ENCODE measurements at regions not wholly inside any gene's neighbourhood (a gene's known extent, or its start where the extent isn't known, plus 50 kb on each side); places are given as distances from the start of the nearest gene placed in this dataset.
"Not testable (repeated sequence)": the region's sequence is repeated elsewhere in the genome, so short reads cannot be mapped to it uniquely, and the experiment has no call there.

DNA sequence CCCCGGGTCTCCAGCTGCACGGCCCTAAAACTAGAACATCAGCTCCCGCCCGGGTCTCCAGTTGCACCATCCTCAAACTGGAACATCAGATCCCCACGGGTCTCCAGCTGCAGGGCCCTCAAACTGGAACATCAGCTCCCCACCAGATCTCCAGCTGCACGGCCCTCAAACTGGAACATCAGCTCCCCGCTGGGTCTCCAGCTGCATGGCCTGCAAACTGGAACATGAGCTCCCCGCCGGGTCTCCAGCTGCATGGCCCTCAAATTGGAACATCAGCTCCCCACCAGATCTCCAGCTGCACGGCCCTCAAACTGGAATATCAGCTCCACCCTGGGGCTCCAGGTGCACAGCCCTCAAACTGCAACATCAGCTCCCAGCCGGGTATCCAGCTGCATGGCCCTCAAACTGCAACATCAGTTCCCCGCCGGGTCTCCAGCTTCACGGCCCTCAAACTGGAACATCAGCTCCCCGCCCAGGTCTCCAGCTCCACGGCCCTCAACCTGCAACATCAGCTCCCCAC lies 93.5 kb upstream of the LPCAT1 start:
- DNase-seq (ENCODE audit: low spot score); H3K79me2 ChIP-seq (ENCODE audit: insufficient read depth, low read depth, low read length); BruUV-seq (replicated peaks); H3K4me3 ChIP-seq (ENCODE audit: low read depth, low read length, poor library complexity, severe bottlenecking); H3K4me1 ChIP-seq (ENCODE audit: insufficient read depth, low read length, poor library complexity, severe bottlenecking); H2AFZ ChIP-seq (ENCODE audit: low read length); H3K4me2 ChIP-seq (ENCODE audit: low read length); H4K20me1 ChIP-seq (ENCODE audit: insufficient read depth, low read length); H3K27ac ChIP-seq (ENCODE audit: low read depth, low read length, poor library complexity, severe bottlenecking); H3K36me3 ChIP-seq (ENCODE audit: insufficient read depth, low read length); intact Hi-C loops (cut with micrococcal nuclease; ENCODE audit: unreplicated experiment); CTCF ChIA-PET (ENCODE audit: unreplicated experiment); H3K9me3 ChIP-seq (ENCODE audit: low read length); H3K9me2 ChIP-seq (ENCODE audit: insufficient read depth, low read length): not testable (repeated sequence)
- POLR2A ChIA-PET = interaction anchor here (1.0 kb wide), 1 partner anchor 243 kb away, joined by 4 read pairs; no protein-coding TSS in a partner anchor

DNA sequence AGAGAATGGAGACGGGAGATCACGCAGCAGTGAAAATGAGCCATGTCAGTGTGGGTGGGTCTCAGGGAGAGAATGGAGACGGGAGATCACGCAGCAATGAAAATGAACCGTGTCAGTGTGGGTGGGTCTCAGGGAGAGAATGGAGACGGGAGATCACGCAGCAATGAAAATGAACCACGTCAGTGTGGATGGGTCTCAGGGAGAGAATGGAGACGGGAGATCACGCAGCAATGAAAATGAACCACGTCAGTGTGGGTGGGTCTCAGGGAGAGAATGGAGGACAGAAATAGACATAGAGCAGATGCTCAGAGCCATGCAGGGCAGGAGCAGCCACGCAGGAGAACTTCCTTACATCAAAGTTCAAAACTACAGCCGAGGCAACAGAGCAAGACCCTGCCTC lies 89.8 kb upstream of the LPCAT1 start:
- H4K20me1 ChIP-seq (ENCODE audit: insufficient read depth, low read length); CTCF ChIA-PET (ENCODE audit: unreplicated experiment); BruUV-seq (replicated peaks); H3K79me2 ChIP-seq (ENCODE audit: insufficient read depth, low read depth, low read length); H3K36me3 ChIP-seq (ENCODE audit: insufficient read depth, low read length); intact Hi-C loops (cut with micrococcal nuclease; ENCODE audit: unreplicated experiment); H3K4me1 ChIP-seq (ENCODE audit: insufficient read depth, low read length, poor library complexity, severe bottlenecking); H3K27ac ChIP-seq (ENCODE audit: low read depth, low read length, poor library complexity, severe bottlenecking); H3K9me3 ChIP-seq (ENCODE audit: low read length); DNase-seq (ENCODE audit: low spot score); H3K9me2 ChIP-seq (ENCODE audit: insufficient read depth, low read length); POLR2A ChIA-PET; H3K4me3 ChIP-seq (ENCODE audit: low read depth, low read length, poor library complexity, severe bottlenecking); H2AFZ ChIP-seq (ENCODE audit: low read length); H3K4me2 ChIP-seq (ENCODE audit: low read length): not testable (repeated sequence)

DNA sequence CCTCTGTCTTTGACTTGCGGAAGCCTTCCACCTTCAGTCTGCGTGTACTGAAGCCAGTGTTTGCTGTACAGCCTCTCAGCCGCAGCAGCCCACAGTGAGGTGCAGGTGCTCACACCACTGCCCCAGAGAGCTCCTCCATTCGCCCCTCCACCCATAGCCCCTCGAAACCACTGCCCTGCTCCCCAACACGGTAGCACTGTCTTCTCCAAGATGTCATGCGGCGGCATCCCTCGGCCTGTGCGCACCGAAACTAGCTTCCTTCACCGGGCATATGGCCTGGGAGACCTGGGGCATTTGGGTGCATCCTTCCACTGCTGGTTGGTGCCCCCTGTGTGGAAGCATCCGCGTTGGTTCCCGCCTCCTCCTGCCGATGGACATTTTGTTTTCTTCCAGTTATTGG lies 86.8 kb upstream of the LPCAT1 start:
- H3K27ac ChIP-seq (ENCODE audit: low read depth, low read length, poor library complexity, severe bottlenecking); CTCF ChIA-PET (ENCODE audit: unreplicated experiment); H3K4me1 ChIP-seq (ENCODE audit: insufficient read depth, low read length, poor library complexity, severe bottlenecking); H3K36me3 ChIP-seq (ENCODE audit: insufficient read depth, low read length); H3K79me2 ChIP-seq (ENCODE audit: insufficient read depth, low read depth, low read length); H3K4me3 ChIP-seq (ENCODE audit: low read depth, low read length, poor library complexity, severe bottlenecking); intact Hi-C loops (cut with micrococcal nuclease; ENCODE audit: unreplicated experiment); H4K20me1 ChIP-seq (ENCODE audit: insufficient read depth, low read length); H2AFZ ChIP-seq (ENCODE audit: low read length); H3K9me2 ChIP-seq (ENCODE audit: insufficient read depth, low read length); H3K9me3 ChIP-seq (ENCODE audit: low read length); BruUV-seq (replicated peaks); H3K4me2 ChIP-seq (ENCODE audit: low read length); DNase-seq (ENCODE audit: low spot score); POLR2A ChIA-PET: not testable (repeated sequence)

GRCh38 chr5:1609111-1609510 lies 85.4 kb upstream of the LPCAT1 start:
- BruUV-seq (replicated peaks); H3K36me3 ChIP-seq (ENCODE audit: insufficient read depth, low read length); POLR2A ChIA-PET; H3K27ac ChIP-seq (ENCODE audit: low read depth, low read length, poor library complexity, severe bottlenecking); CTCF ChIA-PET (ENCODE audit: unreplicated experiment); H3K9me3 ChIP-seq (ENCODE audit: low read length); H3K4me1 ChIP-seq (ENCODE audit: insufficient read depth, low read length, poor library complexity, severe bottlenecking); DNase-seq (ENCODE audit: low spot score); intact Hi-C loops (cut with micrococcal nuclease; ENCODE audit: unreplicated experiment); H3K4me3 ChIP-seq (ENCODE audit: low read depth, low read length, poor library complexity, severe bottlenecking); H3K9me2 ChIP-seq (ENCODE audit: insufficient read depth, low read length); H3K79me2 ChIP-seq (ENCODE audit: insufficient read depth, low read depth, low read length); H2AFZ ChIP-seq (ENCODE audit: low read length); H3K4me2 ChIP-seq (ENCODE audit: low read length); H4K20me1 ChIP-seq (ENCODE audit: insufficient read depth, low read length): not testable (repeated sequence)

DNA sequence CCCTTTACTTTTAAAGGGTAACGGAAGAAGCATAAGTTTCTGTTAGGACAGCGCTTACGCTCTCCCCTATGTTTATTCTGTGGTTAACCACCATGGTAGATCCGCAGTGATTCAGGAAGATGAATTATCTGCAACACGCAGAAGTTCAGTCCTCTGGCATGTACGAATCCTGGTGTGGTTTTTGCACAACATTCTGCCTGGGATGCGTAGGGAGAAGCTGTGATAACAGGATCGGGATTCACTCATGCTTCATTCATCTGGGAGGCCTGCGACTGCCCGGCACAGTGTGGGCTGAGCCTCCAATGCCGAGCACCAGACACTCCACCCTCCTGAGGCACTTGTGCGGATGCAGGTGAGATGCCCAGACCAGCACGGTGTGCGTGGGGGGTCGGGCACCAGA lies 84.6 kb upstream of the LPCAT1 start:
- intact Hi-C loops (cut with micrococcal nuclease; ENCODE audit: unreplicated experiment); BruUV-seq (replicated peaks); DNase-seq (ENCODE audit: low spot score); H4K20me1 ChIP-seq (ENCODE audit: insufficient read depth, low read length); CTCF ChIA-PET (ENCODE audit: unreplicated experiment); H3K27ac ChIP-seq (ENCODE audit: low read depth, low read length, poor library complexity, severe bottlenecking); H3K9me2 ChIP-seq (ENCODE audit: insufficient read depth, low read length); H3K4me1 ChIP-seq (ENCODE audit: insufficient read depth, low read length, poor library complexity, severe bottlenecking); H3K79me2 ChIP-seq (ENCODE audit: insufficient read depth, low read depth, low read length); H3K4me3 ChIP-seq (ENCODE audit: low read depth, low read length, poor library complexity, severe bottlenecking); H3K36me3 ChIP-seq (ENCODE audit: insufficient read depth, low read length); H2AFZ ChIP-seq (ENCODE audit: low read length); H3K4me2 ChIP-seq (ENCODE audit: low read length); H3K9me3 ChIP-seq (ENCODE audit: low read length); POLR2A ChIA-PET: not testable (repeated sequence)

- H2AFZ ChIP-seq (ENCODE audit: low read length); H4K20me1 ChIP-seq (ENCODE audit: insufficient read depth, low read length); BruUV-seq (replicated peaks); H3K9me3 ChIP-seq (ENCODE audit: low read length); H3K36me3 ChIP-seq (ENCODE audit: insufficient read depth, low read length); H3K27ac ChIP-seq (ENCODE audit: low read depth, low read length, poor library complexity, severe bottlenecking); H3K79me2 ChIP-seq (ENCODE audit: insufficient read depth, low read depth, low read length); DNase-seq (ENCODE audit: low spot score); H3K4me1 ChIP-seq (ENCODE audit: insufficient read depth, low read length, poor library complexity, severe bottlenecking); POLR2A ChIA-PET; intact Hi-C loops (cut with micrococcal nuclease; ENCODE audit: unreplicated experiment); H3K4me2 ChIP-seq (ENCODE audit: low read length); H3K4me3 ChIP-seq (ENCODE audit: low read depth, low read length, poor library complexity, severe bottlenecking); CTCF ChIA-PET (ENCODE audit: unreplicated experiment); H3K9me2 ChIP-seq (ENCODE audit: insufficient read depth, low read length): not testable (repeated sequence)
These were observed 83.2 kb upstream of the LPCAT1 start for GRCh38 chr5:1606951-1607350.

- H3K27ac ChIP-seq (ENCODE audit: low read depth, low read length, poor library complexity, severe bottlenecking); H3K9me3 ChIP-seq (ENCODE audit: low read length); H2AFZ ChIP-seq (ENCODE audit: low read length); H3K79me2 ChIP-seq (ENCODE audit: insufficient read depth, low read depth, low read length); H4K20me1 ChIP-seq (ENCODE audit: insufficient read depth, low read length); H3K4me3 ChIP-seq (ENCODE audit: low read depth, low read length, poor library complexity, severe bottlenecking); H3K4me1 ChIP-seq (ENCODE audit: insufficient read depth, low read length, poor library complexity, severe bottlenecking); H3K4me2 ChIP-seq (ENCODE audit: low read length); intact Hi-C loops (cut with micrococcal nuclease; ENCODE audit: unreplicated experiment); BruUV-seq (replicated peaks); H3K9me2 ChIP-seq (ENCODE audit: insufficient read depth, low read length); CTCF ChIA-PET (ENCODE audit: unreplicated experiment); H3K36me3 ChIP-seq (ENCODE audit: insufficient read depth, low read length): not testable (repeated sequence)
- POLR2A ChIA-PET = interaction anchor here (0.6 kb wide), 1 partner anchor 304 kb away, joined by 3 read pairs; no protein-coding TSS in a partner anchor
- peak; percentile 10 for DNase-seq (ENCODE audit: low spot score)
These were observed 80.2 kb upstream of the LPCAT1 start for GRCh38 chr5:1603916-1604315.

Measured in OCI-LY7 (cell line).